ENCODE measurements at regions not wholly inside any gene's neighbourhood (a gene's known extent, or its start where the extent isn't known, plus 50 kb on each side); places are given as distances from the start of the nearest gene placed in this dataset.

GRCh38 chr7:33845991-33846509, 59.3 kb upstream of the BMPER start:
- no peak for DNase-seq

GRCh38 chr7:33849004-33849403, 56.3 kb upstream of the BMPER start:
- DNase-seq = no peak

- DNase-seq = no peak
Measured at GRCh38 chr7:33849971-33850559, 55.3 kb upstream of the BMPER start.

- no peak for DNase-seq
Measured at GRCh38 chr7:33850768-33851167, 54.6 kb upstream of the BMPER start.

- DNase-seq = no peak
Measured at GRCh38 chr7:33852838-33853237, 52.5 kb upstream of the BMPER start.

- no peak for DNase-seq
Measured at GRCh38 chr7:33853361-33854062, 51.8 kb upstream of the BMPER start.

GRCh38 chr7:33854178-33854577, 51.2 kb upstream of the BMPER start:
- no peak for DNase-seq

- DNase-seq = no peak
Measured at GRCh38 chr7:33854801-33855350, 50.5 kb upstream of the BMPER start.
